GM10248 (cell line): ENCODE measurements at regions not wholly inside any gene's neighbourhood (a gene's known extent, or its start where the extent isn't known, plus 50 kb on each side); places are given as distances from the start of the nearest gene placed in this dataset.

ENCODE experiments used
- CTCF ChIA-PET: fragments of 300-600 bp; sonication (Branson Sonifier 250); formaldehyde crosslinking; extraction: SDS; loops from one replicate; lab custom pipeline; 2021; ENCODE audit warnings: antibody characterized with exemption; lab: Yijun Ruan, JAX
- POLR2A ChIA-PET: fragments of 350-650 bp; sonication (Branson Sonifier 250); formaldehyde crosslinking; extraction: SDS; loops from one replicate; lab custom pipeline; 2020; ENCODE audit warnings: antibody characterized with exemption; lab: Yijun Ruan, JAX
- DNase-seq: peaks from one replicate; pipeline ENCODE4 v3.0.0; 2012; ENCODE audit errors: extremely low spot score
- CTCF ChIP-seq: IDR thresholded peaks from 2 replicates; pipeline ENCODE4 v1.5.1; 2012; ENCODE audit warnings: mild to moderate bottlenecking, low read depth; ENCODE audit errors: extremely low read depth, missing control alignments, control extremely low read depth

- no peak for TF ChIP-seq CTCF
- DNase-seq, result no peak
- ChIA-PET POLR2A (no interaction called here), CTCF (interaction anchor here (1.5 to 1.8 kb wide), 2 partner anchors 12 to 34 kb away, joined by 4 to 5 read pairs; no protein-coding TSS in a partner anchor)
Measured at GRCh38 chr6:9515633-9516606, 899.0 kb downstream of the TFAP2A start.

GRCh38 chr6:9514146-9514545 lies 900.7 kb downstream of the TFAP2A start:
- TF ChIP-seq CTCF, result no peak
- CTCF ChIA-PET, result interaction anchor here (0.7 to 1.8 kb wide), 4 partner anchors 11 to 38 kb away, joined by 3 to 5 read pairs (median 4); no protein-coding TSS in a partner anchor
- DNase-seq, result no peak
- POLR2A ChIA-PET, result no interaction called here

- TF ChIP-seq CTCF, result no peak
- ChIA-PET POLR2A (interaction anchor here (0.5 kb wide), 1 partner anchor 14 kb away, joined by 3 read pairs; no protein-coding TSS in a partner anchor), CTCF (no interaction called here)
Measured at GRCh38 chr6:9511157-9511556, 903.7 kb downstream of the TFAP2A start.

GRCh38 chr6:9507136-9507895 lies 907.6 kb downstream of the TFAP2A start:
- POLR2A ChIA-PET, result no interaction called here

More at GRCh38 chr6:9511157-9511556, 903.7 kb downstream of the TFAP2A start:
- DNase-seq, result no peak

GRCh38 chr6:9504191-9504590 lies 910.7 kb downstream of the TFAP2A start:
- ChIA-PET CTCF (interaction anchor here (1.4 kb wide), 1 partner anchor 10 kb away, joined by 5 read pairs; no protein-coding TSS in a partner anchor), POLR2A (no interaction called here)
- DNase-seq, result no peak
- no peak for TF ChIP-seq CTCF

More at GRCh38 chr6:9507136-9507895, 907.6 kb downstream of the TFAP2A start:
- no peak for TF ChIP-seq CTCF
- no peak for DNase-seq
- CTCF ChIA-PET, result interaction anchor here (0.8 to 1.0 kb wide), 2 partner anchors 10 to 32 kb away, joined by 3 read pairs; no protein-coding TSS in a partner anchor
